Prostate gland (tissue), 2 donors: ENCODE measurements at regions not wholly inside any gene's neighbourhood (a gene's known extent, or its start where the extent isn't known, plus 50 kb on each side); places are given as distances from the start of the nearest gene placed in this dataset.

Experiments used
- DNase-seq: peaks from one replicate; pipeline ENCODE4 v3.0.0-alpha.2; 2019; ENCODE audit warnings: low spot score
- H3K27ac ChIP-seq, 2 donors: fragments of 200-600 bp; sonication (generic); 2 replicates each; pipeline ENCODE4 v1.5.1; 2017 to 2019
- H3K27me3 ChIP-seq: fragments of 200-600 bp; sonication (generic); replicated peaks from 2 replicates; pipeline ENCODE4 v1.5.1; 2019; ENCODE audit not compliant: insufficient read depth
- H3K36me3 ChIP-seq, 2 donors: fragments of 200-600 bp; sonication (generic); 1 replicate in 1 of 2; 2 replicates in 1 of 2; pipeline versions ENCODE4 v1.5.1 to v1.8.1; 2017 to 2019
- H3K4me1 ChIP-seq: fragments of 200-600 bp; sonication (generic); replicated peaks from 2 replicates; pipeline ENCODE4 v1.5.1; 2019
- H3K4me3 ChIP-seq, 2 donors: fragments of 200-600 bp; sonication (generic); 2 replicates each; pipeline ENCODE4 v1.5.1; 2017 to 2019
- H3K9me3 ChIP-seq: fragments of 200-600 bp; sonication (generic); 2 replicates; pipeline ENCODE4 v1.5.1; 2017
- CTCF ChIP-seq, 4 experiments: fragments of 200-600 bp in 2 of 4; fragments of 450-650 bp in 2 of 4; sonication (generic) in 2 of 4; IDR thresholded peaks; 1 replicate in 3 of 4; 2 replicates in 1 of 4; pipeline ENCODE4 v1.5.1; 2016 to 2019; ENCODE audit warnings: antibody characterized with exemption in 4 of 4, mild to moderate bottlenecking in 2 of 4, moderate library complexity in 2 of 4
- POLR2A ChIP-seq: fragments of 450-650 bp; IDR thresholded peaks from one replicate; pipeline ENCODE4 v1.6.1; 2016; ENCODE audit warnings: antibody characterized with exemption, mild to moderate bottlenecking
- POLR2AphosphoS5 ChIP-seq: sonication (generic); formaldehyde crosslinking; IDR thresholded peaks from one replicate; pipeline ENCODE4 v1.6.1; 2017; ENCODE audit warnings: antibody characterized with exemption
- whole genome bisulfite sequencing: methylation state at CpG from one replicate; pipeline ENCODE4 v1.1.5; 2018; 5-methylcytosine and 5-hydroxymethylcytosine counted together
- intact Hi-C: fragments of 100-400 bp; cut with DNase I; formaldehyde crosslinking; loops from one replicate; pipeline ENCODE4 v1.14.2; 2022

- Histone ChIP-seq H3K4me1 (no peaks in the 10 kb centered on the region), H3K27ac (no peak overlapping the region), H3K27me3 (no peaks in the 10 kb centered on the region), H3K36me3 (no peaks in the 10 kb centered on the region), H3K4me3 (no peak overlapping the region), H3K9me3 (no peaks in the 10 kb centered on the region)
- TF ChIP-seq CTCF (IDR thresholded peaks at IDR 0.05), result no peak
- no peak for TF ChIP-seq POLR2A
- no peak for TF ChIP-seq POLR2AphosphoS5
- intact Hi-C loops, result no loop called here
- 95% methylated on average over 1 of the region's 1 CpG for WGBS
- DNase-seq, result no peak
These were observed 81.1 kb upstream of the SGCD start for GRCh38 chr5:156245895-156246294.

GRCh38 chr5:156251076-156251475 is 75.9 kb upstream of the SGCD start:
- Histone ChIP-seq H3K9me3 (no peaks in the 10 kb centered on the region), H3K27me3 (no peaks in the 10 kb centered on the region), H3K4me1 (no peaks in the 10 kb centered on the region), H3K27ac (no peak overlapping the region), H3K36me3 (no peaks in the 10 kb centered on the region), H3K4me3 (no peak overlapping the region)
- no peak for DNase-seq
- WGBS, result 11% methylated on average over 1 of the region's 1 CpG
- TF ChIP-seq CTCF (IDR thresholded peaks at IDR 0.05), result no peak
- intact Hi-C loops, result no loop called here

GRCh38 chr5:156253130-156253529 is 73.8 kb upstream of the SGCD start:
- no peak for DNase-seq
- no peaks in the 10 kb centered on the region for H3K27me3 ChIP-seq
- intact Hi-C loops, result no loop called here
- 88% methylated on average over 3 of the region's 3 CpGs for WGBS
- no peak for TF ChIP-seq POLR2A
- no peak for TF ChIP-seq CTCF (IDR thresholded peaks at IDR 0.05)
- no peak for TF ChIP-seq POLR2AphosphoS5
- H3K27ac ChIP-seq, result no peak overlapping the region
- no peaks in the 10 kb centered on the region for H3K36me3 ChIP-seq
- no peaks in the 10 kb centered on the region for H3K9me3 ChIP-seq
- H3K4me3 ChIP-seq, result no peak overlapping the region
- no peaks in the 10 kb centered on the region for H3K4me1 ChIP-seq

- no peaks in the 10 kb centered on the region for H3K9me3 ChIP-seq
- H3K27me3 ChIP-seq, result no peaks in the 10 kb centered on the region
- H3K4me3 ChIP-seq, result no peak overlapping the region
- no peak overlapping the region for H3K27ac ChIP-seq
- no peaks in the 10 kb centered on the region for H3K4me1 ChIP-seq
- no peak for DNase-seq
- H3K36me3 ChIP-seq, result no peaks in the 10 kb centered on the region
- TF ChIP-seq POLR2A (no peak), CTCF (IDR thresholded peaks at IDR 0.05) (no peak), POLR2AphosphoS5 (no peak)
- WGBS, result 42% methylated on average over 2 of the region's 2 CpGs
- intact Hi-C loops, result no loop called here
These were observed 72.8 kb upstream of the SGCD start for GRCh38 chr5:156254196-156254595.

GRCh38 chr5:156256642-156257041 is 70.3 kb upstream of the SGCD start:
- no peak for TF ChIP-seq POLR2A
- TF ChIP-seq POLR2AphosphoS5, result no peak
- TF ChIP-seq CTCF (IDR thresholded peaks at IDR 0.05), result no peak
- H3K27ac ChIP-seq, result no peak overlapping the region
- H3K27me3 ChIP-seq, result no peaks in the 10 kb centered on the region
- H3K4me1 ChIP-seq, result no peaks in the 10 kb centered on the region
- H3K9me3 ChIP-seq, result no peaks in the 10 kb centered on the region
- H3K36me3 ChIP-seq, result no peaks in the 10 kb centered on the region
- no peak overlapping the region for H3K4me3 ChIP-seq
- intact Hi-C loops, result no loop called here
- no peak for DNase-seq
- 93% methylated on average over 3 of the region's 3 CpGs for WGBS
